ENCODE measurements at regions not wholly inside any gene's neighbourhood (a gene's known extent, or its start where the extent isn't known, plus 50 kb on each side); places are given as distances from the start of the nearest gene placed in this dataset.
"Not testable (repeated sequence)": the region's sequence is repeated elsewhere in the genome, so short reads cannot be mapped to it uniquely, and the experiment has no call there.

GRCh38 chr13:102538938-102539337 is 57.8 kb upstream of the TPP2 start:
- Histone ChIP-seq H3K4me1 (ENCODE audit: control insufficient read depth, insufficient read depth, low read length) (no peaks in the 10 kb centered on the region), H3K9me3 (ENCODE audit: control insufficient read depth, low read length) (peaks cover 3% of the 10 kb centered on the region), H3K27me3 (replicated peaks; ENCODE audit: control insufficient read depth, insufficient read depth, low read length) (peaks cover 5% of the 10 kb centered on the region), H3K36me3 (ENCODE audit: control insufficient read depth, insufficient read depth, low read length, severe bottlenecking) (no peaks in the 10 kb centered on the region), H3K9ac (ENCODE audit: low read length) (no peak overlapping the region), H3K4me3 (ENCODE audit: low read length) (no peak overlapping the region)
- DNase-seq (ENCODE audit: low read depth): no peak

GRCh38 chr13:102536695-102537485 is 59.9 kb upstream of the TPP2 start:
- no peak overlapping the region for H3K9ac ChIP-seq (ENCODE audit: low read length)
- no peak overlapping the region for H3K4me3 ChIP-seq (ENCODE audit: low read length)
- H3K36me3 ChIP-seq (ENCODE audit: control insufficient read depth, insufficient read depth, low read length, severe bottlenecking): no peaks in the 10 kb centered on the region
- no peak for DNase-seq (ENCODE audit: low read depth)
- H3K4me1 ChIP-seq (ENCODE audit: control insufficient read depth, insufficient read depth, low read length): no peaks in the 10 kb centered on the region
- no peaks in the 10 kb centered on the region for H3K9me3 ChIP-seq (ENCODE audit: control insufficient read depth, low read length)
- peaks cover 13% of the 10 kb centered on the region for H3K27me3 ChIP-seq (replicated peaks; ENCODE audit: control insufficient read depth, insufficient read depth, low read length)

GRCh38 chr13:102536196-102536595 is 60.6 kb upstream of the TPP2 start:
- Histone ChIP-seq H3K4me3 (ENCODE audit: low read length) (no peak overlapping the region), H3K36me3 (ENCODE audit: control insufficient read depth, insufficient read depth, low read length, severe bottlenecking) (no peaks in the 10 kb centered on the region), H3K4me1 (ENCODE audit: control insufficient read depth, insufficient read depth, low read length) (no peaks in the 10 kb centered on the region), H3K9me3 (ENCODE audit: control insufficient read depth, low read length) (no peaks in the 10 kb centered on the region), H3K27me3 (replicated peaks; ENCODE audit: control insufficient read depth, insufficient read depth, low read length) (peaks cover 13% of the 10 kb centered on the region), H3K9ac (ENCODE audit: low read length) (no peak overlapping the region)
- no peak for DNase-seq (ENCODE audit: low read depth)

- no peak overlapping the region for H3K9ac ChIP-seq (ENCODE audit: low read length)
- no peak overlapping the region for H3K4me3 ChIP-seq (ENCODE audit: low read length)
- peaks cover 13% of the 10 kb centered on the region for H3K27me3 ChIP-seq (replicated peaks; ENCODE audit: control insufficient read depth, insufficient read depth, low read length)
- no peaks in the 10 kb centered on the region for H3K36me3 ChIP-seq (ENCODE audit: control insufficient read depth, insufficient read depth, low read length, severe bottlenecking)
- no peak for DNase-seq (ENCODE audit: low read depth)
- H3K9me3 ChIP-seq (ENCODE audit: control insufficient read depth, low read length): no peaks in the 10 kb centered on the region
- H3K4me1 ChIP-seq (ENCODE audit: control insufficient read depth, insufficient read depth, low read length): no peaks in the 10 kb centered on the region
These were observed 66.0 kb upstream of the TPP2 start for GRCh38 chr13:102530751-102531150.

DNA sequence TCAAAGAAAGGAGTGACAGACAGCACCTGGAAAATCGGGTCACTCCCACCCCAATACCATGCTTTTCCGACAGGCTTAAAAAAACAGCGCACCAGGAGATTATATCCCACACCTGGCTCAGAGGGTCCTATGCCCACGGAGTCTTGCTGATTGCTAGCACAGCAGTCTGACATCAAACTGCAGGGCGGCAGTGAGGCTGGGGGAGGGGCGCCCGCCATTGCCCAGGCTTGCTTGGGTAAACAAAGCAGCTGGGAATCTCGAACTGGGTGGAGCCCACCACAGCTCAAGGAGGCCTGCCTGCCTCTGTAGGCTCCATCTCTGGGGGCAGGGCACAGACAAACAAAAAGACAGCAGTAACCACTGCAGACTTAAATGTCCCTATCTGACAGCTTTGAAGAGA is 74.5 kb upstream of the TPP2 start:
- H3K9me3 ChIP-seq (ENCODE audit: control insufficient read depth, low read length); H3K27me3 ChIP-seq (replicated peaks; ENCODE audit: control insufficient read depth, insufficient read depth, low read length); H3K9ac ChIP-seq (ENCODE audit: low read length); H3K36me3 ChIP-seq (ENCODE audit: control insufficient read depth, insufficient read depth, low read length, severe bottlenecking); H3K4me3 ChIP-seq (ENCODE audit: low read length); DNase-seq (ENCODE audit: low read depth); H3K4me1 ChIP-seq (ENCODE audit: control insufficient read depth, insufficient read depth, low read length): not testable (repeated sequence)

DNA sequence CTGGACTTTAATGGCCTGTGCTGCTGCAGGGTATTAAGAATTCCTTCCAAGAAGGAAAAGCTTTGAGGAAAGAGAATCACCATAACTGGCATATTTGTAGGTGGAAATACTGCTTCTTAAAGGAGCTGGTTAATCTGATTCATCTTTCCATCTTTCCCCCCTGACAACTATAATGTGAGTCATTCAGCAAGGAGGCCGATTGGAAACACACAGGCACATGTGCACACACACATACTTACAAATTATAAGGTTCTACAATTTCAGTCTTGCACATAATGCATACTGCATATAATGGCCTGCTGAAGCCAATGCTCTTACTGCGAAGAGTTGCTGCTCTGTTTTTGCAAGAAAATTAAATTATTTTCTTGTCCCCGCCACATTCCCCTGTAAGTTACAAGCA is 78.8 kb upstream of the TPP2 start:
- Histone ChIP-seq H3K4me1 (ENCODE audit: control insufficient read depth, insufficient read depth, low read length) (no peaks in the 10 kb centered on the region), H3K36me3 (ENCODE audit: control insufficient read depth, insufficient read depth, low read length, severe bottlenecking) (no peaks in the 10 kb centered on the region), H3K9ac (ENCODE audit: low read length) (no peak overlapping the region), H3K4me3 (ENCODE audit: low read length) (no peak overlapping the region), H3K9me3 (ENCODE audit: control insufficient read depth, low read length) (no peaks in the 10 kb centered on the region), H3K27me3 (replicated peaks; ENCODE audit: control insufficient read depth, insufficient read depth, low read length) (no peaks in the 10 kb centered on the region)
- no peak for DNase-seq (ENCODE audit: low read depth)

- no peaks in the 10 kb centered on the region for H3K9me3 ChIP-seq (ENCODE audit: control insufficient read depth, low read length)
- H3K4me1 ChIP-seq (ENCODE audit: control insufficient read depth, insufficient read depth, low read length): no peaks in the 10 kb centered on the region
- no peak for DNase-seq (ENCODE audit: low read depth)
- no peaks in the 10 kb centered on the region for H3K36me3 ChIP-seq (ENCODE audit: control insufficient read depth, insufficient read depth, low read length, severe bottlenecking)
- H3K9ac ChIP-seq (ENCODE audit: low read length): no peak overlapping the region
- no peaks in the 10 kb centered on the region for H3K27me3 ChIP-seq (replicated peaks; ENCODE audit: control insufficient read depth, insufficient read depth, low read length)
- H3K4me3 ChIP-seq (ENCODE audit: low read length): no peak overlapping the region
These were observed 86.7 kb upstream of the TPP2 start for GRCh38 chr13:102510072-102510471.

GRCh38 chr13:102508411-102508810 is 88.4 kb upstream of the TPP2 start:
- Histone ChIP-seq H3K9ac (ENCODE audit: low read length) (no peak overlapping the region), H3K36me3 (ENCODE audit: control insufficient read depth, insufficient read depth, low read length, severe bottlenecking) (no peaks in the 10 kb centered on the region), H3K4me1 (ENCODE audit: control insufficient read depth, insufficient read depth, low read length) (no peaks in the 10 kb centered on the region), H3K4me3 (ENCODE audit: low read length) (no peak overlapping the region), H3K9me3 (ENCODE audit: control insufficient read depth, low read length) (no peaks in the 10 kb centered on the region), H3K27me3 (replicated peaks; ENCODE audit: control insufficient read depth, insufficient read depth, low read length) (no peaks in the 10 kb centered on the region)
- no peak for DNase-seq (ENCODE audit: low read depth)

DNA sequence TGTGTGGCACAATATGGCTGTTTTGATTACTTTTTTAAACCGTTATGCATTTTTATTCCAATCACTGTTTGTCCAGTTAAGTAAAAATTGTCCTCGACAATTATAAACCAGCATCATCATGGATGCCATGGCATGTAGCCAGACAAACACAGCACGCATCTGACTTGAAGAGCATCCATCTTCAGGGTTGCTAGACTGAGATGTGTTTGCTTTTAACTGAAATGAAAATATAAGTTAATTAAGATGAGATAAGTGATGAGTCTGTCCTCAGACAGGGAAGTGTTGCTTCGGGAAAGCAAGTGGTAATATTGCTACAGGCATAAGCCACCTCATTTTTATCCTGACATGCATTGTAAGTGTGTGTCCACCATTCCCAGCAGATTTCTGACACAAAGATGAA is 92.8 kb upstream of the TPP2 start:
- Histone ChIP-seq H3K4me1 (ENCODE audit: control insufficient read depth, insufficient read depth, low read length) (no peaks in the 10 kb centered on the region), H3K36me3 (ENCODE audit: control insufficient read depth, insufficient read depth, low read length, severe bottlenecking) (no peaks in the 10 kb centered on the region), H3K9ac (ENCODE audit: low read length) (no peak overlapping the region), H3K9me3 (ENCODE audit: control insufficient read depth, low read length) (peaks cover under 1% of the 10 kb centered on the region), H3K27me3 (replicated peaks; ENCODE audit: control insufficient read depth, insufficient read depth, low read length) (no peaks in the 10 kb centered on the region), H3K4me3 (ENCODE audit: low read length) (no peak overlapping the region)
- no peak for DNase-seq (ENCODE audit: low read depth)

DNA sequence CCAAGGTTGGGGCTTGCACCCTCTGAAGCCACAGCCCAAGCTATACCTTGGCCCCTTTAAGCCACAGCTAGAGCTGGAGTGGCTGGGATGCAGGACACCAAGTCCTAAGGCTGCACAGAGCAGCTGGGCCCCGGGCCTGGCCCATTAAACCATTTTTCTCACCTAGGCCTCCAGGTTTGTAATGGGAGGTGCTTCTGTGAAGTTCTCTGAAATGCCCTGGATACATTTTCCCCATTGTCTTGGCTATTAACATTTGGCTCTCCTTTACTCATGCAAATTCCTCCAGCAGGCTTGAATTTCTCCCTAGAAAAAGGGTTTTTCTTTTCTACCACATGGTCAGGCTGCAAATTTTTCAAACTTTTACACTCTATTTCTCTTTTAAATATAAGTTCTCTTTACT is 93.8 kb upstream of the FGF14 start:
- H3K9ac ChIP-seq (ENCODE audit: low read length): no peak overlapping the region

DNA sequence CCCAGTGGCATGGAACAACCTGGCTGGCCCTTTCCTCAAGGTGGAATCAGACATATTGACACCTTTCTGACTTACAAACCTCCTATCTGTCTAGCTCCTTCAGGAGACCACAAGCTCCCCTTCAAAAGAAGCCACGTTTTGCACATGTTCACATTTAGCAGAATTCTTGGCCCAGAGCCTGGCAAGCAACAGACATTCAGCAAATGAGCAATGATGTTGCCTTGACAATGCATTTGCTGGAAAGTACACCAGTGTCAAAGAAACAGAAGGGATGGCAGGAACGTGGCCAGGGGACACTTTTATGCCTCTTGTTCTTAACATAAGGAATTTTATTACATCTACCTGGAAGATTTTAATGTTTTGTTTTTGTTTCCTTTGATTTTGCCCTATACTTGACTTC is 85.5 kb upstream of the FGF14 start:
- no peak overlapping the region for H3K4me3 ChIP-seq (ENCODE audit: low read length)
- DNase-seq (ENCODE audit: low read depth): no peak

More for the DNA sequence above, 93.8 kb upstream of the FGF14 start:
- Histone ChIP-seq H3K4me1 (ENCODE audit: control insufficient read depth, insufficient read depth, low read length) (no peaks in the 10 kb centered on the region), H3K36me3 (ENCODE audit: control insufficient read depth, insufficient read depth, low read length, severe bottlenecking) (no peaks in the 10 kb centered on the region), H3K27me3 (replicated peaks; ENCODE audit: control insufficient read depth, insufficient read depth, low read length) (no peaks in the 10 kb centered on the region), H3K4me3 (ENCODE audit: low read length) (no peak overlapping the region), H3K9me3 (ENCODE audit: control insufficient read depth, low read length) (peaks cover 16% of the 10 kb centered on the region)
- no peak for DNase-seq (ENCODE audit: low read depth)

DNA sequence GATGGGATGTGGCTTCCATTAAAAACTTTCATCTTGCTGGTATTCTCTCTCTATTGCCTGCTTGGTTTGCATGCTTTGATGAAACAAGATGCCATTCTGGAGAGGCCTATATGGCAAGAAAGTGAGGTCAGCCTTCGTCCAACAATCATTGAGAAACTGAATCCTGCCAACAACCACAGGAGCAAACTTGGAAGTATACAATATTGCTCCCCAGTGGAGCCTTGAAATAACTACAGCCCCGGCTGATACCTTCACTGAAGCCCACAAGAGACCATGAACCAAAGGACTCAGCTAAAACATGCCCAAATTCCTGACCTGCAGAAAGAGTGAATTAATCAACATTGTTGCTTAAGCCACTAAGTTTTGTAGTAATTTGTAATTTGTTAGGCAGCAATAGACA is 82.5 kb upstream of the FGF14 start:
- H3K4me1 ChIP-seq (ENCODE audit: control insufficient read depth, insufficient read depth, low read length): no peaks in the 10 kb centered on the region
- no peak for DNase-seq (ENCODE audit: low read depth)
- no peak overlapping the region for H3K4me3 ChIP-seq (ENCODE audit: low read length)
- no peaks in the 10 kb centered on the region for H3K27me3 ChIP-seq (replicated peaks; ENCODE audit: control insufficient read depth, insufficient read depth, low read length)
- H3K36me3 ChIP-seq (ENCODE audit: control insufficient read depth, insufficient read depth, low read length, severe bottlenecking): no peaks in the 10 kb centered on the region
- H3K9ac ChIP-seq (ENCODE audit: low read length): no peak overlapping the region
- no peaks in the 10 kb centered on the region for H3K9me3 ChIP-seq (ENCODE audit: control insufficient read depth, low read length)

More for the DNA sequence above, 85.5 kb upstream of the FGF14 start:
- H3K4me1 ChIP-seq (ENCODE audit: control insufficient read depth, insufficient read depth, low read length): no peaks in the 10 kb centered on the region
- H3K9me3 ChIP-seq (ENCODE audit: control insufficient read depth, low read length): no peaks in the 10 kb centered on the region
- H3K27me3 ChIP-seq (replicated peaks; ENCODE audit: control insufficient read depth, insufficient read depth, low read length): no peaks in the 10 kb centered on the region
- H3K36me3 ChIP-seq (ENCODE audit: control insufficient read depth, insufficient read depth, low read length, severe bottlenecking): no peaks in the 10 kb centered on the region
- H3K9ac ChIP-seq (ENCODE audit: low read length): no peak overlapping the region

All from adipocyte (in vitro differentiated cells).